Bone marrow (tissue), 2 donors: ENCODE measurements at regions not wholly inside any gene's neighbourhood (a gene's known extent, or its start where the extent isn't known, plus 50 kb on each side); places are given as distances from the start of the nearest gene placed in this dataset.
"Not testable (repeated sequence)": the region's sequence is repeated elsewhere in the genome, so short reads cannot be mapped to it uniquely, and the experiment has no call there.

ENCODE experiments used
- DNase-seq, 2 donors: peaks; one replicate each; lab custom pipeline; 2025; lab: John Stamatoyannopoulos, UW

DNA sequence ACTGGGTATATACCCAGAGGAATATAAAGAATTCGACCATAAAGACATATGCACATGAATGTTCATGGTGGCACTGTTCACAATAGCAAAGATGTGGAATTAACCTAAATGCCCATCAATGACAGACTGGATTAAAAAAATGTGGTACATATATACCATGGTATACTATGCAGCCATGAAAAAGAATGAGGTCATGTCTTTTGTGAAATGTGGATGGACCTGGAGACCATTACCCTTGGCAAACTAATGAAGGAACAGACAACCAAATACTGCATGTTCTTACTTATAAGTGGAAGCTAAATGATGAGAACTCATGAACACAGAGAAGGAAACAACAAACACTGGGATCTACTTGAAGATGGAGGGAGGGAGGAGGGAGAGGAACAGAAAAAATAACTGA, 186.7 kb upstream of the SSTR4 start:
- no peak for DNase-seq

DNA sequence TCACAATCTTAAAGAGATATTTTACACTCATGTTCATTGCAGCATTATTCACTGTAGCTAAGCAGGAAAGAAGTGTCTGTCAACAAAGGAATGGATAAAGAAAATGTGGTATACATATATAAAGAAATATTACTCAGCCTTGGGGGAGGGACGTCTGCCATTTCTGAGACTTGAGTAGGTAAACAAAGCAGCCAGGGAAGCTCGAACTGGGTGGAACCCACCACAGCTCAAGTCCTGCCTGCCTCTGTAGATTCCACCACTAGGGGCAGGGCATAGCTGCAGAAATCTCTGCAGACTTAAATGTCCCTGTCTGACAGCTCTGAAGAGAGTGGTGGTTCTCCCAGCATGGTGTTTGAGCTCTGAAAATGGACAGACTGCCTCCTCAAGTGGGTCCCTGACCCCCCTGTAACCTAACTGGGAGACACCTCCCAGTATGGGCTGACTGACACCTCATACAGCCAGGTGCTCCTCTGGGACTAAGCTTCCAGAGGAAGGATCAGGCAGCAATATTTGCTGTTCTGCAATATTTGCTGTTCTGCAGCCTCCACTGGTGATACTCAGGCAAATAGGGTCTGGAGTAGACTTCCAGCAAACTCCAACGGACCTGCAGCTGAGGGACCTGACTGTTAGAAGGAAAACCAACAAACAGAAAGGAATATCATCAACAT, 183.3 kb upstream of the SSTR4 start:
- DNase-seq, result not testable (repeated sequence)

DNA sequence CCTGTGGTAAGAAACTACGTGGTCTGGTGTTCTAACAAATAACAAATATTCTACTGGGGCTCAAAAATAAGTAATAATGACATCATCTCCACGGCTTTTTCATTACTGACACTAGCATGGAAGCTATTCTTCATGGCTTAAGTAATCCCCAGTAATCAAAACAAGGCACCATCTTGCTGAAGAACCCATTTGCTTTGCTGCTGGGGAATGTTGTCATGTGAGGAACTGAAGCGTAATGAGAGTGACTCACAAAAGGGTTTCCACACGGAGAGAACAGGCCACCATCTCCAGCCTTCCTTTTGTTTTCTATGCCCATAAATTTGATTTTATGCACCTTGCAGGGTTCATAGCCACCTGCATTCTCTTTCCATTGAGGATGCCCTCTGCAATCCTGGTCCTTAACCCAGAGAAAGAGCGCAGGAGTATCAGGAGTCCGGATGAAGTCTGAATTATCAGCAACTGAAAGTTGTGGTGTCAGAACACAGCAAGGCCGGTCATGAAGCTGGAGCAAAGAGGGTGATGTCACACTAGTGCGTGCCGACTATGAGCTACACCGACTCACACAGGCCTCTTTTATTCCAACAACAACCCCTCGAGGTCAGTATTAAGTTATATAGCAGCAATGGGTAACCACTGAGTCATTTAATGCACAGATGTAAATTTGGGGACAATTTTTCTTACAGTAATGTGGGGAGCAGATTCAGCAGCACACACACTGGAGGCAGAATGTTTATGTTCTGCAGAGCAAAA, 173.7 kb upstream of the SSTR4 start:
- no peak for DNase-seq

DNA sequence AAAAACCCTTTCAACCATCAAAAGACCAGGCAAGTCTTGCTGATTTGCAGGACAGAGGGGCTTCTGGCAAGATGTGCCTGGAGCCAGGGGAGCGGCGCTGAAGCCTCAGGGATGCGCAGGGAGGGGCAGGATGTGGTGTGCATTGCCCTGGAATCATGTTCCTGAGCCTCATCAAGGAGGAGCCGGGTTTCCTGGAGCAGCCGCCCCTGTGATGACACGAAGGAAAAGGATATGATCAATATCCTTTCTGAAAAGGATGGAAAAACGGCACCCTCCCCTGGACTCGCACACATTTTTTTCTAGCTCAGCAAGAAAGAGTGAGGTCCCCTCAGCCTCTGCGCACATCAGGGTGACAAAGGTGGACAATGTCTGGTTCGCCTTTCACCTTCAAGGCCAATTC, 173.1 kb upstream of the SSTR4 start:
- DNase-seq, result no peak

DNA sequence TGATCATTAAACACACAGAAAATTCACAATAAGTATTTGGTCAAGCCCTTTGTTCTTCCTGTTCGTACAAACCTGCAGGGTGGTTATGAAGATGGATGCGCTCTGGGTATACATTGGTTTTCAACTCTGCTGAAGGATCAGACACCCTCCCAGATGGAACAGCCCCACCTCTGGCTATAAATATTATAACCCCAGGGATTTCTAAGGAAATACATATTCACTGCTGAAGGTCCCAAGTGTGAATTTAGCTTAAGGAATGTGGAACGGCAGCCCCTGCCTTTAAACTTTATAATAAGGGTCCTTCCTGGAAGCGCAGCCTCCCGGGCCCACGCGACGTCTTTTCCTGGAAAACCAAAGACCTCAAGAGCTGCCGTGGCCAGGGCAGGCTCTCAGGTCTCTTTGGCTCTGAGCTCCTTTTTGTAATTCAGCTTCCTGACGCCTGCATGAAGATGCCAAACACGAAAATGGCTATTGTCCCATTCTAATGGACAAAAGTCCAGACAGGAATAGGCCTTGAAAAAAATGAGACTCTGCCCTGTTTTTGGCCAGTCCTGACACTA, 172.4 kb upstream of the SSTR4 start:
- DNase-seq, result no peak

DNA sequence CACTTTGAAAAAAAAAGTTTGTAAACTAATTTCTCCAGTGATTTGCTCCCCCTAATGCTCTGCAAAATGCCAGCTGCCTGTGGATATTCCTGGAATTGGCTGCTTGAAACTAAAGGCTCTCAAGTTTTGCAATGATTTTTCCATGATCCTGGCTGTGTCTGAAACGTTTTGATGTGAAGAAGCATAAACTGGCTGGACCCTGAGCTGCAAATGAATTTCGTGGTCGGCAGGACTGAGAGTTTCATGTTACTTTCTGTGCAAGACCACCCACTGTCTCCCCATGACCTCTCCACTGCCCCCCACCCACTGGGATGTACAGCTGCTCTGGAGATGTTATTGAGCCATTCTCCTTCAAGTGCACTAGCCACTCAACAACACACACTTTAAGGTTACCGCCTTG, 171.3 kb upstream of the SSTR4 start:
- DNase-seq, result no peak

DNA sequence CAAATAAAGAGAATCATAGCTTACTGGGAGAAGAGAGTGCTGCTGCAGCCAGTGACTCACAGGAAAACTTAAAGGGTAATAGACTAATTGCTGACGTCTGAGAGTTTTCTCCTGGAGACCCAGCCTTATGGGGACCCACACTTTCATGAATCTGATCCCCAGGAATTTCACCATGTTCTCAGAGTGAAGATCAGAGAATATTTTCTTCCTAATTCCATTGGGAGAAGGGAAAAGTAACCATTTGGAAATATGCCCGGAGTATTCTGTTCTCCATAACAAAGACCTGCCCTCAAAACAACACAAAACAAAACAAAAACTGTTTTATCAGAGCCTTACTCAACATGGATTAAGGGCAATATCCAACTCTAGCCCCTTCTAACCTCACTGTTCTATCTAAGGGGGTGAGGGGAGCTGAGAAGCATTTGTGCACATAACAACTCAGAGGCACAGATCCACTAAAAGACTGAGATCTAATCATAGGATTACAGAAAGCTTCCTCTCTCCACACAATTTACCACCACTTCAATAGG, 168.2 kb upstream of the SSTR4 start:
- no peak for DNase-seq

DNA sequence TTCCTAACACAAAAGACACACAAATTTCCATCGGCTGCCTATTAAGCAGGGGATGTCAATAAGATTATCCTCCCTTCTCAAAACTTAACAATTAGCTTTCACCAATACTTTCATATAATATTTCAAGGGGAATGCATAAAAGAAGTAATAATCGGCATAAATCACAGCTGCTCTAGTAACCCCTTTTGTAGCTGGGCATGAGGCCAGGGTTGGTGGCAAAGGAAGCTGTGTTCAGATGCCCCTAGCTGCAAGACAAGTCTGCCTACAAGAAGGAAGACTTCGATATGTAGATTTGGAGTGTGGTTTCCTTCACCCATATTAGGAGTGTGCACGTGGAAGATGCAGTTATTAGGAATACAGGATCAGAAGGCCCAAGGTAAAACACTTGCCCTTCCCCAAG, 156.9 kb upstream of the SSTR4 start:
- no peak for DNase-seq

DNA sequence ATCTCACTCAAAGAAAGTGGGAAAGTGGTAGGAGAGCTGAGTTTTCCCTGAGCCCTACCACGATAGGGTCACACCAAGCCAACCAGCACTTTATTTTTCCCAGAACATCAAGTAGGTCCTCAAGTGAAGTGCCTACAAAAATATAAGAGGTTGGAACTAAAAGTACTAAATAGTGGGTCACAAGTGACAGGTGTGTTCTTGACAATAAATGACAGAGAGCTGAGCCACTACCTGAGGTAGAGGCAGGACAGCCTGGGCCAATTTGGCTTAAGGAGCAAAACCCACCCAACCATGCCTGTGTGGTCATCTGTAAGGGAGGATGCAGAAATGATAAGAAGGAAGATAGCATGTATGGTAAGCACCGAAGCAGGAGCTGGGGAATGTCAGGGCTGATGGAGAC, 154.8 kb upstream of the SSTR4 start:
- DNase-seq, result no peak

DNA sequence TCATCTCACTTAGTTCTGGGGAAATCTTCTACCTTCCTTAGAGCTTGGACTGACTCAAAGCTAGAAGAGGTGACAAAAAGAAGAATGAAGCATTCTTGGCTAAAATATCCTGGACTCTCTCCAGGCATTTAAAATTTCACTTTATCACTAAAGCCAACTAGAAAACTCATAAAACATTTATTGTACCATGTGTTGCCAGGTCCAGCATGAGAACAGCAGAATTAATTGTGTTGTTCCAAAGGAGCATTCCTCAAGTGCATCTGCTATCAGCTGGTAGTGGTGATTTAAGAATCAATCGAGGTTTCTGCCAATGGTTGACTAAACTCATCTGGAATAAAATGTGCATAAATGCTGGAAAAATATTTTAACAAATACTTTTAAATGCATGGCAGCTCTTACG, 147.3 kb upstream of the SSTR4 start:
- DNase-seq, result no peak

DNA sequence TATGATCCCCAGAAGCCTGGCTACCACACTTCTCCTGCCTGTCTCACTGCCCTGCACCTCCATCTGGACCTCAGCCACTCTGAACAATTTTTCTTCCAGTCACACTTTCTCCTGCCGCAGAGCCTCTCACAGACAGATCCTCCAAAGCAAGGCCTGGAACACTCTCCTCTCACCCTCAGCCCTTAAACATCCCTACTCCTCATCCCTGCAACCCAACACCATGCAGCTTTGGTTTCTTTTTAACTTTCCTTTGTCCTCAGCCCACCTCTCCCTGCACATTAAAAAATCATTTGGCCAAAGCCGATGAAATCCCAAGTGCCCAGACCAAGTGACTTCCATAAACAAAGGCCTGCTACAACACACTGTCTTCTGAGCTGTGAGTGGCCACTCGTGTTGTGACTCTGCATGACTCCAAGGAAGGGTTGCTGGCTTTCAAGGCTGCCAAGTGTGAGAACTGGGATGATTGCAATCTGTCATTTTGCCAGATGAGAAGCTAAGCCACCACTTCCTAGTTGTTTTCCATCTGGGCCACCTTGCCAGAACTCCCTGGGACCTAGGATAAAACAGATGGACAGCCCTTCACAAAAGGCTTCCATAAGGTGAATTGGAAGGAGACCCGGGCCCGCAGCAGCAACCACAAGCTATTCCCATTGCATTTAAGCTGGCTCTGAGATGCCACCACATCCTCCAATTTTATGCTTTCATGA, 144.4 kb upstream of the SSTR4 start:
- DNase-seq, result no peak

DNA sequence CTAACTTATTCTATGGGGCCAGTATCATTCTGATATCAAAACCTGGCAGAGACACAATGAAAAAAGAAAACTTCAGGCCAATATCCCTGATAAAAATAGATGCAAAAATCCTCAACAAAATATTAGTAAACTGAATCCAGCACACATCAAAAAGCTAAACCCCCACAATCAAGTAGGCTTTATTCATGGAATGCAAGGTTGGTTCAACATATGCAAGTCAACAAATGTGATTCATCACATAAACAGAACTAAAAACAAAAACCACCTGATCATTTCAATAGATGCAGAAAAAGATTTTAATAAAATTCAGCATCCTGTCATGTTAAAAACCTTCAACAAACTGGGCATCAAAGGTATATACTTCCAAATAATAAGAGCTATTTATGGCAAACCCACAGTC, 133.9 kb upstream of the SSTR4 start:
- no peak for DNase-seq

DNA sequence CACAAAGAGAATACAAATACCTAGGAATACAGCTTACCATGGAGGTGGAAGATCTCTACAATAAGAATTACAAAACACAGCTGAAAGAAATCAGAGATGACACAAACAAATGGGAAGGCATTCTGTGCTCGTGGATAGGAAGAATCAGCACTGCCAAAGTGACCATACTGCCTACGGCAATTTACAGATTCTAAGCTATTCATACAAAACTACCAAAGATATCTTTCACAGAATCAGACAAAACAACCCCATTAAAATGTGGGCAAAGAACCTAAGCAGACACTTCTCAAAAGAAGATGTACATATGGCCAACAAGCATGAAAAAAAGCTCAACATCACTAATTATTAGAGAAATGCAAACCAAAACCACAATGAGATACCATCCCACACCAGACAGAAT, 133.2 kb upstream of the SSTR4 start:
- DNase-seq, result no peak

DNA sequence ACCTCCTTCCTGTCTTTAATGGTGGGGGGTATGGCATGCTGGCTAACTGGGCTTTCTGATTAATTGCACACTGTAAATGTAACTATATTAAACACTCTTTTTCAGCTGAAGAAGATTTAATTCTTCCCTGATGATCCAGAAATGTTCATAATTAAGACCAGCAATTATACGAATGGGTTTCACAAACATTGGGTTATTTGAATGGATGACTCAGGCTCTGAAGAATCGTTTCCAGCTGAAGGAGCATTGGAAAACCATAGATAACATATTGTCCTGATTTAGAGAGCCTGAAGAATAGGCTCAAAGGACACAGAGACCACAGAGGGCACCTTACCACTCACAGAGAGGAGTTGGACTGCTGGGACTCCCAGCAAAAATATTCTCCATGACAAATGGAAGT, 130.7 kb upstream of the SSTR4 start:
- DNase-seq, result no peak

DNA sequence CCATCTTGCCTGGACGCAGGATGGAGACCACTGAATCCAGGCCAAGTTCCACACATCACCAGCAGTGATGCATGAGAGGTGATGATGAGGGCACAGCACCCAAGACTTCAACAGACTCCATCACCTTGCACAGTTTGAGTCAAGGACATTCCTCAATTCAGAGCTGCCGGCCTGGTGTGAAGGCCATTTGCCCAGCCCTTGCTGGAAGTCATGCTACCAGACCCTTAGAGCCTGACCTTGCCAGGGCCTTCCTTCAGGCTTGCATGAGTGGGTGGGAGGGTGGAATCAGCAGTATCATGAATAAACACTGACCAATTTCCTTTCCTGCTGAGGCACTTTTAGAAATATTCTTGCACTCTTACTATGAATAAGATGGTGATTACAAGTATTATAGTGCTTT, 130.2 kb upstream of the SSTR4 start:
- DNase-seq, result no peak

DNA sequence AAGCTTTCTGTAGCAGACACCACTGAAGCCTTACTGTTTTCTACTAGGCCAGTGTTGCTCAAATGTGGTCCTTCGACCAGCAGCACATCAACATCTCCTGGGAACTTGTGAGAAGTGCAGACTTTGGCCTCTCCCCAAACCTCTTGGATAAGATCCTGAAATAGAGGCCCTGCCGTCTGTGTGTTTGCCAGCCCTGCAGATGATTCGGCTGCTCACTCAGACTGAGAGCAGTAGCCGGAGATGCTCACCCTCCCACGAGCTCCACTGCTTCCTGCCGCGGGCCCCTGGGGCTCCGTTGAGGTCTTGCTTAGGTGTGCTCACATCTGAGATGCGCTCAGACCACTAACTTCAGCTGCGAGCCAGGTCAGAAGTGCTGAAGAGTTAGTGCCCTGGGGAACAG, 129.5 kb upstream of the SSTR4 start:
- DNase-seq, result no peak

DNA sequence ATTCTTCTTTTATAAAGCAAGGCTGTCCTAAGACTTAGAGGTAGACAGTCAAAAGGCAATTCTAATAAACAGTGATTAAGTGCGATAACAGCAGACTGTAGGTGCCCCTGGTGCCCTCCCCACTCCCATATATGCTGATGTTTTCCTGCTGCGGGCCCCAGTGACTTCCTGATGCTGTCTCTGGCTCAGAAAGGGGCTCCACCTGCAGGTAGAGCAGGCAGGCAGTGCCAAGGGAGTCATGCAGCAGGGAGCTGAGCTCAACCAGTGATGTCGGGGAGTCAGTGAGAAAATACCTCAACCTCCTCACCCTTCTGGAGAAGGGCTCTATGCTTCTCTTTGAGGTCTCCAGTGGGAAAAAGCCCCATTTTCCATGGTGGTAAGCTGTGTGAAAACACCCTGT, 126.7 kb upstream of the SSTR4 start:
- DNase-seq, result no peak

DNA sequence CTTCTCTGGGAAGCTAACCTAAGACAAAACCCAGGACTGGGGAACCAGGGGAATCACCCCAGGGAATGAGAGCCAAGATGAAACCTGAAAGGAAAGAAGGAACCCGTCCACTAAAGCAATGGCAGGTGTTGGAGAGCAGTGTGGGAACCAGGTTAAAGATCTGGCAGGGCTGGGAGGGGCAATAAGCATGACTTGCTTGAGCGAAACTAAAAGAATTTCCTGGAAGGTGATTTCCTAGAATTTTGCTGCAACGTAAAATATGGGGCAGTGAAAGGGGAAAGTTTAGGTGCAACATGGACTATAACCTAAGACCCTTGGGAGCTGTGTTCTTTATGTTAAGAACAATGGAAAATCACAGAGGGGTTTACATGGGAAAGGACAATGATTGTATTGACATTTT, 126.2 kb upstream of the SSTR4 start:
- no peak for DNase-seq

DNA sequence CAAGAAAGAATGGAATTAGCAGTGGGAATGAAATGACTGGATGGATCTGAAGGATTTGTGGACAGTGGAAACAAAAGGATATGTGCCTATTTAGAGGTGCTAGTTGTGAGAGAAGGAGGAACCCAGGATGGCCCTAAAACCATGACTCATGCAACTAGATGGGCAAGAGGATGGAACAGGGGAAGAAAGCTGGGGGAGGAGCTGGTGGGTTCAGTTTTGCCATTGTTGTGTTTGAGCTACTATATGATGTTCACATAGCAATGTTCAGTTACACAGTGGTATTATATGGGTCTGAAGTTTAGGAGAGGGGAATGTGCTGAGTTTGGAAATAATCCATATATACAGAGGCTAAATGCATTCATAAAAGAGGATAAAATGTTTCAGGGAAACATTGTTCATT, 125.7 kb upstream of the SSTR4 start:
- DNase-seq, result peak in 1 of 2 donors; percentile 74

DNA sequence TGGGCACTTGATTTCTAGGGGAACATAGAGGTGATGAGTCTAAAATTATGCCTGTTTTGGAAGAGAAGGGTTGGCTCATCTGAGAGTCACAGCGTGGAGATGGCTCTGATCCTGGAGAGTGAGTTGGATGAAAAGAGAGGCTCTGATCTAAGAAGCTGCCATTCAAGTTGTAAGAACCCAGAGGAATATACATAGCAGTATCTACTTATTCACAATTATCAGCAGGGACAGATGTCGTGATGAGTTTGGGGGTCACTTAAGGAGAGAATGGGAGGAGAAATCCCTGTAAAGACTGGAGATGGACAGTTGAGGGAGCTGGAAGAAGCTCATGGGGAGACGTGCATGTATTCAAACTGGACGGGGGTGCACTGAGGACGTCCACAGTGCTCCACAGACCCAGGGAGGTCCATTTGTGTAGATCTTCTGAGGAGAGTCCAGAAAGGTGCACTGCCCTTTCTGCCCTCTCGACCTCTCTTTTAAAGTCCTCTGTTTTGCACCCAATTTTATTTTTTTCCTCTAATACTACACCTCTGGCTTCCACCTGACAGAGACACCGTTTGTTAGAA, 124.7 kb upstream of the SSTR4 start:
- no peak for DNase-seq

DNA sequence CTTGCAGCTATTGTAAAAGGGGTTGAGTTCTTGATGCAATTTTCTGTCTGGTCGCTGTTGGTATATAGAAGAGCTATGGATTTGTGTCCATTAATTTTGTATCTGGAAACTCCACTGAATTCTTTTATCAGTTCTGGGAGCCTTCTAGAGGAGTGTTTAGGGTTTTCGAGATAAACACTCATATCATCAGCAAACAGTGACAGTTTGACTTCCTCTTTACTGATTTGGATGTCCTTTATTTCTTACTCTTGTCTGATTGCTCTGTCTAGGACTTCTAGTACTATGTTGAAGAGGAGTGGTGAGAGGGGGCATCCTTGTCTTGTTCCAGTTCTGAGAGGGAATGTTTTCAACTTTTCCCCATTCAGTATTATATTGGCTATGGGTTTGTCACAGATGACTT, 120.8 kb upstream of the SSTR4 start:
- no peak for DNase-seq

DNA sequence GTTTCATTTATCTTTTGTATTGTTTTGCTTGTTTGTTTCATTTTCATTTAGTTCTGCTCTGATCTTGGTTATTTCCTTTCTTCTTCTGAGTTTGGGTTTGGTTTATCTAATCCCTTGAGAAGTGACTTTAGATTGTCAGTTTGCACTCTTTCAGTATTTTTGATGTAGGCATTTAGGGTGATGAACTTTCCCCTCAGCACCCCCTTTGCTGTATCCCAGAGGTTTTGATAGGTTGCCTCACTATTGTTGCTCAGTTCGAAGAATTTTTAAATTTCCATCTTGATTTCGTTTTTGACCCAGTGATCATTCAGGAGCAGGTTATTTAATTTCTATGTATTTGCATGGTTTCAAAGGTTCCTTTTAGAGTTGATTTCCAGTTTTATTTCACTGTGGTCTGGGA, 119.6 kb upstream of the SSTR4 start:
- no peak for DNase-seq
